ENCODE measurements at regions not wholly inside any gene's neighbourhood (a gene's known extent, or its start where the extent isn't known, plus 50 kb on each side); places are given as distances from the start of the nearest gene placed in this dataset.
"Not testable (repeated sequence)": the region's sequence is repeated elsewhere in the genome, so short reads cannot be mapped to it uniquely, and the experiment has no call there.

- no peak for DNase-seq
These were observed 63.8 kb downstream of the SLITRK2 start for GRCh38 chrX:145881175-145881995.

DNA sequence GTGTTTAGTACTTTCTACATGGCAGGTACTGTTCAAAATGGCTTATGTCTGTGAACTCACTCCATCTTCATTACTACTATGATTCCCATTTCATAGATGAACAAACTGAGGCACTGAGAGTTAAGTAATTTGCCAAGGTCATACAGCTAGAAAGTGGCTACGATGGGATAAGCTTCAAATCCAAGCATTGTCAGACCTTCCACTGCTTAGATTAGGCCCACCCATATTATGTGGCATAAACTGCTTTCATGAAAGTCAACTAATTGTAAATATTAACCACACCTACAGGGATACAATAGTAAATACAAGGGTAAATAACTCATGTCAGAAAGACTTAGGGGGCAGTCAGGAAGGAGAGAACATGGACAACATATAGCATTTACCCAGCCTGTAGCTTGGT is 68.8 kb downstream of the SLITRK2 start:
- DNase-seq = no peak

DNA sequence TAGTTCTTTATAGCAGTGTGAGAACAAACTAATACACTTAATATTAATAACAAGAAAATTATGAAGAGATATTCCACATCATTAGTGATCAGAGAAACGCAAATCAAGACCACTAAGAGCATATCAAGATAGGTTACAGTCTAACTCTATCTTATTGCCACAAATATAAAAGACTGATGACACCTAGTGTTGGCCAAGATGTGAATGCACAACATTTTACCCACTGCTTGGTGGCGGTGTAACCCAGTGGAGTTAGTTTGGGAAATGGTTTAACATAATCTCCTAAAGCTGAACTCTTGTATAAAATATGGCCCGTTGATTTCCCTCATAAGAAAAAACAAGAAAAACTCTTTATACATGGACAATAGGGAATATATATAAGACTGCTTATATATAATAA is 92.4 kb downstream of the SLITRK2 start:
- no peak for DNase-seq

- no peak for DNase-seq
These were observed 101.8 kb downstream of the SLITRK2 start for GRCh38 chrX:145919400-145919799.

GRCh38 chrX:145923376-145923775 is 105.7 kb downstream of the SLITRK2 start:
- no peak for DNase-seq

- DNase-seq = no peak
These were observed 119.1 kb downstream of the SLITRK2 start for GRCh38 chrX:145936769-145937168.

DNA sequence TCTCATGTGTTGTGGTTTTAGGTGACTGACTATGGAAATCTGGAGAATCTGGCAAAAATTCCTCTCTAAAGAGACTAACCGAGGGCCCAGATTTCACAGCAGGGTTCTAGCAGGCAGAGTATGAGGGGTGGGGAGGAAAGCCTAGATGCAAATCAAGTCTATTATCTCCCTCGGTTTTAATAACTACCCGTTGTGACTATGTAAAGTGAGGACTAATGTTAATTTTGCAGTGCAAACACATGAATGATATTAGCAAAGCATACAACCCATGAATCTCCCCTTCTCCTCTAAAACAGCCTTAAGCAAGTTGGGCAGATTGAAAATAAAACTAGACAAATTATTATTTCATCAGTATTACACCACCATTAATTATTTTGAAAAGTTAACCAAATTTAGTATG is 131.4 kb downstream of the SLITRK2 start:
- DNase-seq = no peak

GRCh38 chrX:145953628-145954027 is 136.0 kb downstream of the SLITRK2 start:
- no peak for DNase-seq

- no peak for DNase-seq
These were observed 172.4 kb downstream of the SLITRK2 start for GRCh38 chrX:145990051-145990450.

- DNase-seq = no peak
These were observed 189.0 kb downstream of the SLITRK2 start for GRCh38 chrX:146006637-146007036.

DNA sequence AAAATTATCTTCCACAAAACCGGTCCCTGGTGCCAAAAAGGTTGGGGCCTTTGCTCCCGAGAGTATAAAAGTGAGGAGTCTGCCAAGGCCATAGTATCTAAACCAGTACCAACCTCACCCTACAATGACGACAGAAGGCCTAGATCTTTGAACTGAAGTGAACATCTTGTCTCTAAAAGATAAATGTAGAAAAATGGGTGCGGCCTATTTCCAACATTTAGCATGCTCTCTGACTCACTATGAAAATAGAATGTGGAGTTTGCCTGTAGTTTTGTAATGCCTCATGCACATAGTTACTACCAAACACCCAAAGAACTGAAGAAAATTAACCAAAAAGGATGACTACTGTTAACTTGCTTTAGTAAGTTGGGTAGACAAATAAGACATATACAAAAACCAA is 218.4 kb downstream of the SLITRK2 start:
- DNase-seq = no peak

GRCh38 chrX:146041741-146042140 is 224.1 kb downstream of the SLITRK2 start:
- DNase-seq = no peak

GRCh38 chrX:146046011-146046715 is 228.5 kb downstream of the SLITRK2 start:
- DNase-seq = not testable (repeated sequence)

- DNase-seq = not testable (repeated sequence)
These were observed 231.9 kb downstream of the SLITRK2 start for GRCh38 chrX:146049568-146049967.

- DNase-seq = no peak
These were observed 236.7 kb downstream of the SLITRK2 start for GRCh38 chrX:146054311-146054710.

- DNase-seq = no peak
These were observed 238.1 kb downstream of the SLITRK2 start for GRCh38 chrX:146055733-146056132.

DNA sequence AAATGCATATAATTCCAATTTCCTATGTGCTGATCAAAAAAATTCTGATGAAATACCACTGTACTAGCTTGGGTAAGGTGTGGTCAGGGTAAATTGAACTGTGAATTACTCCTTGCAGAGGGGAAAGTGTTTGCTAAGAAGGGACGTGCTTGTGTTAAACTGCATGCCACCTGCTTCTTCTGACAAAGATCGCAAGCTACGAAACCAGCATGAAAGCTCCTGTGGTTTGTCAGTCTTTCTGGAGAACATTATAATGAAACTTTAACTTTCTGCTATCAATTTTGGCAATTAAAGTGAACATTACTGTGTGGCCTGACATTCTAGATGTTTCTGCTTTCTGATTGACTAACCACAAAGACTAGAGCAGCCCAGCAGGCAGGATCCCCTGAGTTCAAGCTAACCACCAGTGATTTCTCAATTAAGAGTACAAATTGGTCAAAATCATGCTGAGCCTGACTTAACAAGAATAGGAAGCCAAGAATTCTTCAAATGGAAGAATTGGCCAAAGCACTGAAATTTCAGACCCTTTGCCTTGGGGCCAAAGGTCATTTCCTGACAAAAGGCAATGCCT is 239.0 kb downstream of the SLITRK2 start:
- no peak for DNase-seq

- DNase-seq = no peak
These were observed 246.5 kb downstream of the SLITRK2 start for GRCh38 chrX:146064156-146064555.

GRCh38 chrX:146090732-146091131 is 273.1 kb downstream of the SLITRK2 start:
- DNase-seq = no peak

DNA sequence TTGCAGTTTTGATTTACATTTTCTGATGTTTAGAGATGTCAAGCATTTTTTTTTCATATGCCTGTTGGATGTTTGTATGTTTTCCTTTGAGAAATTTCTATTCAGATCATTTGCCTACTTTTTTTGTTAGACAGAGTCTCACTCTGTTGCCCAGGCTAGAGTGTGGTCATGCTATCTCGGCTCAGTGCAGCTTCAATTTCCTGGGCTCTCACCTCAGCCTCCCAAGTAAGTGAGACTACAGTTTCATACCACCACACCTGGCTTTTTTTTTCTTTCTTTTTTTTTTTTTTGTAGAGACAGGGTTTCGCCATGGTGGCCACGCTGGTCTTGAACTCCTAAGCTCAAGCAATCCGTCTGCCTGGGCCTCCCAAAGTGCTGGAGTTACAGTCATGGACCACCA is 291.7 kb downstream of the SLITRK2 start:
- no peak for DNase-seq

GRCh38 chrX:146119074-146119473 is 301.4 kb downstream of the SLITRK2 start:
- DNase-seq = not testable (repeated sequence)

DNA sequence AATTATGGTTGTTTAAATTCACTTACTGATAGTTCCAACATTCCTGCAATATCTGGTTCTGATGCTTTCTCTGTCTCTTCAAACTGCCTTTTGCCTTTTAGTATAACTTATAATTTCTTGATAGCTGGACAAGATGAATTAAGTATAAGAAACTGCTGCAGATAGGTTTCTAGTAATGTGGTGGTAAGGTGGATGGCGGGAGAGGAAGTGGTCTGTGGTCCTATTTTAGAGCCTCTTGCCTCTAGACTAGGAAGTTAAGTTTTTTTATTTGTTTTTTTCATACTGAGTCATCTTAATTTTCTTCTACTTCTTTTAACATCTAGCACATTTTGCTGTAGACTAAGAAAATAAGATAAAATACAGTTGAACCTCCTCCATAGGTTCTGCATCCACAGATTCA is 310.0 kb downstream of the SLITRK2 start:
- DNase-seq = no peak

DNA sequence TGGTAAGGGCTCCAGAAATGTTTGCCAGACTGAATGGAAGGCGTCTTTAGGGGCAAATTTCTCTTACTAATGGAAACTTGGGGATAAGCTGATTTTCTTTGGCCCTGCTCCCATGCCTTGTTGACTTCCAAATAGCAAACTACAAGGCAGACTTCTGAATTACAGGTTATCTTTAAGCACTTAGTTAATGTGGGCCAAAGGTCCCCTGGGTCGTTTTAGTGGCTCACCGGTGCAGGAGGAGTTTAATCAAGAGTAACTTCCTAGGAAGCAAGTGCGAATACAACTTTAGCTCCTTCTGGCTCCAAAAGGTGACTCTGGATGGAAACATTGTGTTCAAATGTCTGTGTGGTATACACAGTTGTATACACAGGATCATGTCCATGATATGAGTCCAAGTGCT is 323.6 kb downstream of the SLITRK2 start:
- DNase-seq = no peak

GRCh38 chrX:146144039-146144438 is 326.4 kb downstream of the SLITRK2 start:
- DNase-seq = no peak
